Common myeloid progenitor, CD34-positive (primary cell): ENCODE measurements at regions not wholly inside any gene's neighbourhood (a gene's known extent, or its start where the extent isn't known, plus 50 kb on each side); places are given as distances from the start of the nearest gene placed in this dataset.

ENCODE experiments used
- CTCF ChIA-PET: fragments of 350-600 bp; sonication (Branson Sonifier 250); formaldehyde crosslinking; loops from one replicate; lab custom pipeline; 2021; ENCODE audit warnings: antibody characterized with exemption; lab: Charles Lee
- POLR2A ChIA-PET: fragments of 350-600 bp; sonication (Branson Sonifier 250); formaldehyde crosslinking; loops from one replicate; lab custom pipeline; 2021; ENCODE audit warnings: antibody characterized with exemption; lab: Charles Lee
- DNase-seq, 3 donors: peaks; one replicate each; pipeline versions ENCODE4 v3.0.0 to v3.0.0-alpha.2; 2013
- H3K27ac ChIP-seq, 2 experiments: 1 replicate in 1 of 2; 2 replicates in 1 of 2; pipeline ENCODE4 v1.7.0; 2013; ENCODE audit warnings: inconsistent platforms in 2 of 2, low read length in 2 of 2, mild to moderate bottlenecking in 2 of 2, low read depth in 1 of 2, moderate library complexity in 1 of 2; ENCODE audit not compliant: severe bottlenecking in 2 of 2, insufficient read depth in 1 of 2, poor library complexity in 1 of 2
- H3K27me3 ChIP-seq, 5 experiments: replicated peaks in 2 of 5; 1 replicate in 3 of 5; 2 replicates in 2 of 5; pipeline versions ENCODE4 v1.6.1 to v1.7.0; 2013; ENCODE audit warnings: low read length in 4 of 5, mild to moderate bottlenecking in 2 of 5, moderate library complexity in 2 of 5, inconsistent platforms in 1 of 5; ENCODE audit not compliant: insufficient read depth in 5 of 5, control insufficient read depth in 4 of 5
- H3K36me3 ChIP-seq, 4 experiments: 1 replicate in 2 of 4; 2 replicates in 2 of 4; pipeline versions ENCODE4 v1.6.1 to v1.7.0; 2013; ENCODE audit warnings: low read length in 3 of 4, control low read depth in 1 of 4, mild to moderate bottlenecking in 1 of 4; ENCODE audit not compliant: control insufficient read depth in 4 of 4, insufficient read depth in 4 of 4
- H3K4me1 ChIP-seq, 4 experiments: 1 replicate in 3 of 4; 2 replicates in 1 of 4; pipeline versions ENCODE4 v1.6.1 to v1.7.1; 2013; ENCODE audit warnings: low read length in 3 of 4, mild to moderate bottlenecking in 3 of 4, control low read depth in 1 of 4, inconsistent platforms in 1 of 4, moderate library complexity in 1 of 4; ENCODE audit not compliant: control insufficient read depth in 4 of 4, insufficient read depth in 4 of 4; ENCODE audit errors: control extremely low read depth in 1 of 4
- H3K4me3 ChIP-seq, 7 experiments: 1 replicate in 4 of 7; 2 replicates in 3 of 7; pipeline versions ENCODE4 v1.5.1 to v1.7.0; 2013; ENCODE audit warnings: mild to moderate bottlenecking in 7 of 7, low read length in 6 of 7, moderate library complexity in 6 of 7, inconsistent platforms in 2 of 7, low read depth in 2 of 7, control low read depth in 1 of 7; ENCODE audit not compliant: insufficient read depth in 4 of 7, control insufficient read depth in 1 of 7; ENCODE audit errors: extremely low read depth in 1 of 7
- H3K9me3 ChIP-seq, 5 experiments: 1 replicate in 4 of 5; 2 replicates in 1 of 5; pipeline versions ENCODE4 v1.6.1 to v1.7.1; 2013; ENCODE audit warnings: low read length in 4 of 5, mild to moderate bottlenecking in 2 of 5, inconsistent platforms in 1 of 5, low read depth in 1 of 5, moderate library complexity in 1 of 5; ENCODE audit not compliant: control insufficient read depth in 4 of 5, insufficient read depth in 2 of 5; ENCODE audit errors: control extremely low read depth in 1 of 5
- WGBS: methylation state at CpG from one replicate; pipeline ENCODE4 v1.1.5; 2013; ENCODE audit not compliant: insufficient coverage; 5-methylcytosine and 5-hydroxymethylcytosine counted together

DNA sequence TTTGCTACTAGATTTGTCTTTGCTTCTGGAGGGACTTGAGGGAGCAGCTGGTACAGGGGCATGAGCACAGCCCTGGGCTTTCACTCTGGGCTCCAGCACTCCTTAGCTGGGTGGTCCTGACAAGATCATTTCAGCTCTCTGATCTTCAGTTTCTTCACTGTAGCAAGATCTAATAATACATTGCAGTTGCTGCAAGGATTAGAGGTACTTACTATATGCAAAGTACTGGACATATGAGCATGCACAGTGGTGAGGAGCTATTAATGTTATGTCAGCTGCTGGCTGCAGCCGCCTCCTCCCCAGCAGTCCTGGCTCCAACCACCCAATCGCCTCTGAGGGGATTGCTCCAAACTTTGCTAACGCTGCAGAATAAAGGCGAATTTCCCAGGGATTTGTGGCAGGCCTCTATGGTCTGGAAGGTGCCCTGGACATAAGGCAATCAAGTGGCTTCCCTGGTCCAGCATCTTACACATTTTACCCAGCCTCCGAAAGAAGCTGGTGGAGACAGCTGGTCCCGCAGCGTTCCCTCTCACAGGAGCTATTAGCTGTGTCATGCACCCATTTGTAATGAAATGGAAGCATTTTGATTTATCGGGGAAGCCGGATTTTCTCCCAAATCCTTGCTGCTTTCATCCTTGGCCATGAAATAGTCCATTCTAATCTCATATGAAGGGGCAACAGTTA lies 96.7 kb downstream of the RHOB start:
- Histone ChIP-seq H3K4me3 (no peak overlapping the region), H3K27ac (no peak overlapping the region), H3K27me3 (peaks cover 0 to 2% (median 0%) of the 10 kb centered on the region in 5 experiments), H3K4me1 (no peaks in the 10 kb centered on the region), H3K36me3 (no peaks in the 10 kb centered on the region), H3K9me3 (peaks cover 0 to 2% (median 0%) of the 10 kb centered on the region in 5 experiments)
- POLR2A ChIA-PET = no interaction called here
- WGBS = 71% methylated on average over 8 of the region's 9 CpGs
- CTCF ChIA-PET = interaction anchor here (1.0 kb wide), 1 partner anchor 97 kb away, joined by 3 read pairs; the partner anchor contains the start of gene RHOB
- no peak for DNase-seq

- 92% methylated on average over 7 of the region's 8 CpGs for WGBS
- H3K27ac ChIP-seq = no peak overlapping the region
- H3K27me3 ChIP-seq = no peaks in the 10 kb centered on the region
- DNase-seq = no peak
- peaks cover 0 to 2% (median 0%) of the 10 kb centered on the region in 5 experiments for H3K9me3 ChIP-seq
- POLR2A ChIA-PET = no interaction called here
- H3K4me3 ChIP-seq = no peak overlapping the region
- H3K4me1 ChIP-seq = no peaks in the 10 kb centered on the region
- CTCF ChIA-PET = no interaction called here
- no peaks in the 10 kb centered on the region for H3K36me3 ChIP-seq
Observed at GRCh38 chr2:20544153-20544747, 97.4 kb downstream of the RHOB start.

- H3K9me3 ChIP-seq = peaks cover 0 to 2% (median 0%) of the 10 kb centered on the region in 5 experiments
Observed at GRCh38 chr2:20549144-20549543, 101.8 kb downstream of the HS1BP3 start.

GRCh38 chr2:20549691-20550348 lies 101.1 kb downstream of the HS1BP3 start:
- H3K4me3 ChIP-seq = no peak overlapping the region
- DNase-seq = no peak
- peaks cover 0 to 2% (median 0%) of the 10 kb centered on the region in 5 experiments for H3K9me3 ChIP-seq
- H3K4me1 ChIP-seq = no peaks in the 10 kb centered on the region
- no peaks in the 10 kb centered on the region for H3K36me3 ChIP-seq
- no CpG with 5 or more reads among the region's 1 CpG for WGBS
- ChIA-PET POLR2A (no interaction called here), CTCF (interaction anchor here (1.1 kb wide), 1 partner anchor 67 kb away, joined by 3 read pairs; no protein-coding TSS in a partner anchor)
- H3K27ac ChIP-seq = no peak overlapping the region
- H3K27me3 ChIP-seq = no peaks in the 10 kb centered on the region

More at GRCh38 chr2:20549144-20549543, 101.8 kb downstream of the HS1BP3 start:
- POLR2A ChIA-PET = no interaction called here
- DNase-seq = no peak
- CTCF ChIA-PET = interaction anchor here (1.1 kb wide), 1 partner anchor 68 kb away, joined by 3 read pairs; no protein-coding TSS in a partner anchor
- WGBS = 100% methylated on average over 6 of the region's 9 CpGs
- no peak overlapping the region for H3K27ac ChIP-seq
- no peaks in the 10 kb centered on the region for H3K36me3 ChIP-seq
- no peaks in the 10 kb centered on the region for H3K27me3 ChIP-seq
- no peak overlapping the region for H3K4me3 ChIP-seq
- H3K4me1 ChIP-seq = no peaks in the 10 kb centered on the region

- WGBS = 86% methylated on average over 8 of the region's 9 CpGs
- Histone ChIP-seq H3K27ac (no peak overlapping the region), H3K9me3 (no peaks in the 10 kb centered on the region), H3K4me1 (no peaks in the 10 kb centered on the region), H3K36me3 (no peaks in the 10 kb centered on the region), H3K4me3 (no peak overlapping the region), H3K27me3 (peaks cover 0 to 3% (median 0%) of the 10 kb centered on the region in 5 experiments)
- DNase-seq = no peak
- ChIA-PET POLR2A (no interaction called here), CTCF (no interaction called here)
Observed at GRCh38 chr2:20551260-20551944, 99.5 kb downstream of the HS1BP3 start.

- no peak overlapping the region for H3K4me3 ChIP-seq
- H3K9me3 ChIP-seq = no peaks in the 10 kb centered on the region
- no peak for DNase-seq
- no peaks in the 10 kb centered on the region for H3K36me3 ChIP-seq
- 84% methylated on average over 5 of the region's 5 CpGs for WGBS
- H3K27me3 ChIP-seq = peaks cover 0 to 5% (median 0%) of the 10 kb centered on the region in 5 experiments
- no peak overlapping the region for H3K27ac ChIP-seq
- ChIA-PET POLR2A (no interaction called here), CTCF (interaction anchor here (0.6 kb wide), 1 partner anchor 17 kb away, joined by 3 read pairs; no protein-coding TSS in a partner anchor)
- H3K4me1 ChIP-seq = no peaks in the 10 kb centered on the region
Observed at GRCh38 chr2:20551945-20552328, 99.0 kb downstream of the HS1BP3 start.
